Liver (tissue), 7 donors: ENCODE measurements at regions not wholly inside any gene's neighbourhood (a gene's known extent, or its start where the extent isn't known, plus 50 kb on each side); places are given as distances from the start of the nearest gene placed in this dataset.

ENCODE experiments used
- DNase-seq: peaks from one replicate; pipeline ENCODE4 v3.0.0-alpha.2; 2017; ENCODE audit warnings: low spot score
- H3K27ac ChIP-seq, 2 donors: one replicate each; pipeline ENCODE4 v1.7.0; 2013; ENCODE audit warnings: inconsistent platforms in 2 of 2, low read length in 2 of 2, control low read depth in 1 of 2, low read depth in 1 of 2, mild to moderate bottlenecking in 1 of 2
- H3K27me3 ChIP-seq, 4 donors: one replicate each; pipeline versions ENCODE4 v1.6.1 to v1.7.0; 2013; ENCODE audit warnings: low read length in 3 of 4, inconsistent platforms in 1 of 4, mild to moderate bottlenecking in 1 of 4, moderate library complexity in 1 of 4; ENCODE audit not compliant: control insufficient read depth in 4 of 4, insufficient read depth in 4 of 4
- H3K36me3 ChIP-seq, 4 donors: one replicate each; pipeline versions ENCODE4 v1.6.1 to v1.7.0; 2013; ENCODE audit warnings: low read length in 3 of 4, mild to moderate bottlenecking in 3 of 4, low read depth in 1 of 4, moderate library complexity in 1 of 4; ENCODE audit not compliant: control insufficient read depth in 4 of 4, insufficient read depth in 3 of 4
- H3K4me1 ChIP-seq, 4 donors: one replicate each; pipeline versions ENCODE4 v1.6.1 to v1.7.0; 2013; ENCODE audit warnings: low read length in 3 of 4, mild to moderate bottlenecking in 3 of 4, moderate library complexity in 1 of 4; ENCODE audit not compliant: control insufficient read depth in 4 of 4, insufficient read depth in 4 of 4
- H3K4me3 ChIP-seq, 3 donors: one replicate each; pipeline versions ENCODE4 v1.6.1 to v1.7.0; 2013; ENCODE audit warnings: low read length in 3 of 3, control low read depth in 1 of 3, low read depth in 1 of 3, mild to moderate bottlenecking in 1 of 3
- H3K9ac ChIP-seq, 2 donors: one replicate each; pipeline ENCODE4 v1.7.0; 2013; ENCODE audit warnings: low read length in 2 of 2, mild to moderate bottlenecking in 2 of 2, moderate library complexity in 2 of 2, control low read depth in 1 of 2, low read depth in 1 of 2
- H3K9me3 ChIP-seq, 4 donors: one replicate each; pipeline versions ENCODE4 v1.6.1 to v1.7.0; 2013; ENCODE audit warnings: low read length in 3 of 4; ENCODE audit not compliant: control insufficient read depth in 4 of 4
- ATF3 ChIP-seq: IDR thresholded peaks from 2 replicates; pipeline ENCODE4 v1.6.1; 2016; ENCODE audit warnings: antibody characterized with exemption
- EGR1 ChIP-seq, 2 donors: IDR thresholded peaks; 2 replicates each; pipeline ENCODE4 v1.6.1; 2016 to 2018; ENCODE audit warnings: antibody characterized with exemption in 2 of 2, low read depth in 2 of 2
- FOXA1 ChIP-seq: IDR thresholded peaks from 2 replicates; pipeline ENCODE4 v1.6.1; 2016; ENCODE audit warnings: antibody characterized with exemption
- FOXA2 ChIP-seq: IDR thresholded peaks from 2 replicates; pipeline ENCODE4 v1.6.1; 2016; ENCODE audit warnings: antibody characterized with exemption
- HNF4G ChIP-seq: IDR thresholded peaks from 2 replicates; pipeline ENCODE4 v1.6.1; 2016; ENCODE audit warnings: antibody characterized with exemption
- JUND ChIP-seq, 2 donors: IDR thresholded peaks; 2 replicates each; pipeline ENCODE4 v1.6.1; 2016; ENCODE audit warnings: antibody characterized with exemption in 2 of 2
- MAX ChIP-seq: IDR thresholded peaks from 2 replicates; pipeline ENCODE4 v1.6.1; 2016; ENCODE audit warnings: antibody characterized with exemption
- RAD21 ChIP-seq, 2 donors: IDR thresholded peaks; 2 replicates each; pipeline ENCODE4 v1.6.1; 2016; ENCODE audit warnings: antibody characterized with exemption in 2 of 2, mild to moderate bottlenecking in 2 of 2
- REST ChIP-seq: IDR thresholded peaks from 2 replicates; pipeline ENCODE4 v1.6.1; 2016; ENCODE audit warnings: antibody characterized with exemption, mild to moderate bottlenecking
- RXRA ChIP-seq, 2 donors: IDR thresholded peaks; 2 replicates each; pipeline ENCODE4 v1.6.1; 2017 to 2018; ENCODE audit warnings: antibody characterized with exemption in 2 of 2, mild to moderate bottlenecking in 1 of 2
- SP1 ChIP-seq: IDR thresholded peaks from 2 replicates; pipeline ENCODE4 v1.6.1; 2018; ENCODE audit warnings: antibody characterized with exemption, mild to moderate bottlenecking
- TAF1 ChIP-seq: conservative IDR thresholded peaks from 2 replicates; pipeline ENCODE4 v1.6.1; 2016; ENCODE audit warnings: antibody characterized with exemption, mild to moderate bottlenecking
- YY1 ChIP-seq: IDR thresholded peaks from 2 replicates; pipeline ENCODE4 v1.6.1; 2016; ENCODE audit warnings: antibody characterized with exemption, mild to moderate bottlenecking
- ZBTB33 ChIP-seq: IDR thresholded peaks from 2 replicates; pipeline ENCODE4 v1.6.1; 2016; ENCODE audit warnings: antibody characterized with exemption
- WGBS: extraction: QIAGEN DNeasy Blood & Tissue Kit; methylation state at CpG from one replicate; pipeline ENCODE4 v1.1.7; 2013; 5-methylcytosine and 5-hydroxymethylcytosine counted together
- donor health status: healthy.
- donor health status: healthy.
- donor health status: healthy.
- donor health status: healthy.

- Histone ChIP-seq H3K4me3 (no peak overlapping the region), H3K9ac (no peak overlapping the region), H3K27me3 (no peaks in the 10 kb centered on the region), H3K9me3 (no peaks in the 10 kb centered on the region), H3K4me1 (no peaks in the 10 kb centered on the region), H3K36me3 (no peaks in the 10 kb centered on the region), H3K27ac (no peak overlapping the region)
- DNase-seq = no peak
- TF ChIP-seq SP1 = no peak
- TF ChIP-seq FOXA2 = no peak
- TF ChIP-seq RXRA (IDR thresholded peaks at IDR 0.05) = no peak
- no peak for TF ChIP-seq REST
- TF ChIP-seq HNF4G = no peak
- TF ChIP-seq TAF1 = no peak
- TF ChIP-seq ATF3 = no peak
- no peak for TF ChIP-seq RAD21 (IDR thresholded peaks at IDR 0.05)
- no peak for TF ChIP-seq MAX
- TF ChIP-seq FOXA1 = no peak
- WGBS = 91% methylated on average over 7 of the region's 7 CpGs
These were observed 110.0 kb upstream of the SLC66A3 start for GRCh38 chr2:11045294-11045693.

GRCh38 chr2:11048335-11049008 is 106.8 kb upstream of the SLC66A3 start:
- TF ChIP-seq HNF4G (no peak), YY1 (no peak)
- no peaks in the 10 kb centered on the region for H3K4me1 ChIP-seq
- no peaks in the 10 kb centered on the region for H3K9me3 ChIP-seq
- no peak for DNase-seq
- no peak overlapping the region for H3K9ac ChIP-seq
- 90% methylated on average over 14 of the region's 14 CpGs for WGBS
- H3K36me3 ChIP-seq = no peaks in the 10 kb centered on the region
- no peak overlapping the region for H3K27ac ChIP-seq
- H3K4me3 ChIP-seq = no peak overlapping the region
- H3K27me3 ChIP-seq = no peaks in the 10 kb centered on the region

- 87% methylated on average over 5 of the region's 5 CpGs for WGBS
- no peak overlapping the region for H3K4me3 ChIP-seq
- no peaks in the 10 kb centered on the region for H3K4me1 ChIP-seq
- DNase-seq = no peak
- H3K27ac ChIP-seq = no peak overlapping the region
- H3K36me3 ChIP-seq = no peaks in the 10 kb centered on the region
- no peaks in the 10 kb centered on the region for H3K27me3 ChIP-seq
- TF ChIP-seq JUND (IDR thresholded peaks at IDR 0.05) (no peak), FOXA2 (no peak), REST (no peak), ZBTB33 (no peak), YY1 (no peak), EGR1 (IDR thresholded peaks at IDR 0.05; ENCODE audit: low read depth in 2 of 2) (no peak), MAX (no peak)
- no peaks in the 10 kb centered on the region for H3K9me3 ChIP-seq
- H3K9ac ChIP-seq = no peak overlapping the region
These were observed 104.7 kb upstream of the SLC66A3 start for GRCh38 chr2:11050565-11050964.
